ENCODE measurements at regions not wholly inside any gene's neighbourhood (a gene's known extent, or its start where the extent isn't known, plus 50 kb on each side); places are given as distances from the start of the nearest gene placed in this dataset.

- no peak overlapping the region for H3K4me2 ChIP-seq
- FAIRE-seq (peak; percentile 36), DNase-seq (ENCODE audit: low read depth in 1 of 2, low spot score in 1 of 2) (no peak), ATAC-seq (no peak)
- no peak overlapping the region for H3K4me3 ChIP-seq
- H3K9me3 ChIP-seq = no peaks in the 10 kb centered on the region
- ChIA-PET CTCF (no interaction called here), POLR2A (no interaction called here)
- H3K27ac ChIP-seq = no peak overlapping the region
- WGBS (ENCODE audit: missing lambda C conversion rate) = 95% methylated on average over 1 of the region's 1 CpG
- TF ChIP-seq KDM1A (IDR thresholded peaks at IDR 0.05; ENCODE audit: low read depth) (no peak), CBX8 (IDR thresholded peaks at IDR 0.05) (no peak), CHD4 (IDR thresholded peaks at IDR 0.05; ENCODE audit: borderline replicate concordance) (no peak), JUNB (IDR thresholded peaks at IDR 0.05) (no peak), CHD2 (IDR thresholded peaks at IDR 0.05; ENCODE audit: low read length, partially characterized antibody) (no peak), EHF (CRISPR knock-in tag; IDR thresholded peaks at IDR 0.05) (no peak), MAFK (IDR thresholded peaks at IDR 0.05; ENCODE audit: partially characterized antibody) (no peak), ESRRA (IDR thresholded peaks at IDR 0.05; ENCODE audit: borderline replicate concordance, low read length) (no peak), CBX2 (IDR thresholded peaks at IDR 0.05; ENCODE audit: borderline replicate concordance, low read depth) (no peak), POLR2AphosphoS2 (conservative IDR thresholded peaks at IDR 0.05; ENCODE audit: low read length) (no peak), NR3C1 (IDR thresholded peaks at IDR 0.05) (no peak), ZFP36 (IDR thresholded peaks at IDR 0.05; ENCODE audit: borderline replicate concordance, partially characterized antibody) (no peak), TP53 (CRISPR knock-in tag; IDR thresholded peaks at IDR 0.05) (no peak), HOXB13 (CRISPR knock-in tag; IDR thresholded peaks at IDR 0.05; ENCODE audit: low read depth) (no peak), FOSB (CRISPR knock-in tag; IDR thresholded peaks at IDR 0.05) (no peak), HOXB5 (CRISPR knock-in tag; IDR thresholded peaks at IDR 0.05) (no peak)
- TF ChIP-seq, protein P1, sequence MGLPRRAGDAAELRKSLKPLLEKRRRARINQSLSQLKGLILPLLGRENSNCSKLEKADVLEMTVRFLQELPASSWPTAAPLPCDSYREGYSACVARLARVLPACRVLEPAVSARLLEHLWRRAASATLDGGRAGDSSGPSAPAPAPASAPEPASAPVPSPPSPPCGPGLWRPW (IDR thresholded peaks at IDR 0.05) = no peak
- H3K4me1 ChIP-seq = peaks cover 18% of the 10 kb centered on the region
Measured at GRCh38 chr7:17552952-17553351, 254.5 kb downstream of the AHR start.

DNA sequence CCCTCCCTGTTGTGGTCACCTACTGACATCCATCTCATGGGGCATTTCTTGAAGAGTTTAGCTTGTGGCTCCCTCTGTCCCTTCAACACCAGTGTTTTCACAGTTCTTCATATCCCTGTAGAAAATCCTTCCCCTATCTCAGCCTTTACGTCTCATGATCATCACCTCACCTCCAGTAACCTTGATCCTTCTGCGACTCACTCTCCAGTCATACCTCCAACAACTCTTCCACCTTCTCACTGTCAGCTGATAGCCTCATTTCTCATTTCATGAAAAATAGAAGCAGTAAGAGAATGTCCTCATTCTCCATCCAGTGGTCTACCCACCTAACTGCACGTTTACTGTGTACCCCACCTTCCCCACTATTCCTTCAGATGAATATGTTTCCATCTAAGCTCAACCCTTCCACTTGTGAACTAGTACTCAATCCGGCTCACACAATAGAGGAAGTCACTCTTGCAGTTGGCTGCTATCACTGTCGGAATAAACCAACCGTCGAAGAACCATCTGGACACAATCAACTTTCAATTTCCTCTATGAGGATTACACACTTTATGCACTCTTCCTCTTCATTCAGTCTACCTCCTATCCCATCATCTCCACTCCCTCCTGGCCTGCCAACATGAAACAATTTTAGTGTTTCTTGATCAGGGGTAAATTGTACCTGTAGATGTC, 256.0 kb downstream of the AHR start:
- Histone ChIP-seq H3K4me3 (no peak overlapping the region), H3K4me2 (no peak overlapping the region), H3K9me3 (no peaks in the 10 kb centered on the region), H3K27ac (no peak overlapping the region), H3K4me1 (peaks cover 29% of the 10 kb centered on the region)
- POLR2A ChIA-PET = no interaction called here
- WGBS (ENCODE audit: missing lambda C conversion rate) = 96% methylated on average over 7 of the region's 7 CpGs
- TF ChIP-seq RARB (CRISPR knock-in tag; IDR thresholded peaks at IDR 0.05) (no peak), BCL3 (IDR thresholded peaks at IDR 0.05) (no peak), EHMT2 (IDR thresholded peaks at IDR 0.05; ENCODE audit: low read depth) (no peak), BHLHE40 (IDR thresholded peaks at IDR 0.05; ENCODE audit: low read depth, low read length) (no peak), E2F6 (IDR thresholded peaks at IDR 0.05; ENCODE audit: borderline replicate concordance, low read depth) (no peak)
- DNase-seq (ENCODE audit: low read depth in 1 of 2, low spot score in 1 of 2) = no peak
- CTCF ChIA-PET = interaction anchor here (0.6 to 1.9 kb wide), 4 partner anchors 29 to 637 kb away, joined by 3 to 6 read pairs (median 3); no protein-coding TSS in a partner anchor
- no peak for FAIRE-seq
- no peak for ATAC-seq

GRCh38 chr7:17556247-17556956, 257.9 kb downstream of the AHR start:
- Histone ChIP-seq H3K27ac (peak overlapping the region; percentile 63 to 77), H3K4me1 (peaks cover 45% of the 10 kb centered on the region), H3K4me3 (no peak overlapping the region), H3K9me3 (no peaks in the 10 kb centered on the region), H3K4me2 (no peak overlapping the region; the same call in 2 of the 3 replicates)
- FAIRE-seq (no peak), DNase-seq (ENCODE audit: low read depth in 1 of 2, low spot score in 1 of 2) (no peak), ATAC-seq (no peak)
- ChIA-PET CTCF (interaction anchor here (1.0 to 1.9 kb wide), 4 partner anchors 31 to 573 kb away, joined by 3 to 6 read pairs (median 4); no protein-coding TSS in a partner anchor), POLR2A (interaction anchor here (0.8 kb wide), 2 partner anchors 123 to 428 kb away, joined by 3 to 7 read pairs; no protein-coding TSS in a partner anchor)
- 95% methylated on average over 1 of the region's 1 CpG for WGBS (ENCODE audit: missing lambda C conversion rate)
- TF ChIP-seq, protein P2, sequence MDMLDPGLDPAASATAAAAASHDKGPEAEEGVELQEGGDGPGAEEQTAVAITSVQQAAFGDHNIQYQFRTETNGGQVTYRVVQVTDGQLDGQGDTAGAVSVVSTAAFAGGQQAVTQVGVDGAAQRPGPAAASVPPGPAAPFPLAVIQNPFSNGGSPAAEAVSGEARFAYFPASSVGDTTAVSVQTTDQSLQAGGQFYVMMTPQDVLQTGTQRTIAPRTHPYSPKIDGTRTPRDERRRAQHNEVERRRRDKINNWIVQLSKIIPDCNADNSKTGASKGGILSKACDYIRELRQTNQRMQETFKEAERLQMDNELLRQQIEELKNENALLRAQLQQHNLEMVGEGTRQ (IDR thresholded peaks at IDR 0.05) = no peak
- TF ChIP-seq, protein P3, sequence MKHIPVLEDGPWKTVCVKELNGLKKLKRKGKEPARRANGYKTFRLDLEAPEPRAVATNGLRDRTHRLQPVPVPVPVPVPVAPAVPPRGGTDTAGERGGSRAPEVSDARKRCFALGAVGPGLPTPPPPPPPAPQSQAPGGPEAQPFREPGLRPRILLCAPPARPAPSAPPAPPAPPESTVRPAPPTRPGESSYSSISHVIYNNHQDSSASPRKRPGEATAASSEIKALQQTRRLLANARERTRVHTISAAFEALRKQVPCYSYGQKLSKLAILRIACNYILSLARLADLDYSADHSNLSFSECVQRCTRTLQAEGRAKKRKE (CRISPR knock-in tag; IDR thresholded peaks at IDR 0.05; ENCODE audit: low read depth) = no peak
- no peak for TF ChIP-seq MYC (IDR thresholded peaks at IDR 0.05; ENCODE audit: borderline replicate concordance, low read length)
- no peak for TF ChIP-seq POLR2A (IDR thresholded peaks at IDR 0.05; ENCODE audit: low read length)
- TF ChIP-seq NFE2L2 (conservative IDR thresholded peaks at IDR 0.05; ENCODE audit: low read length) = no peak
- no peak for TF ChIP-seq CBX8 (IDR thresholded peaks at IDR 0.05)
- no peak for TF ChIP-seq GATA3 (IDR thresholded peaks at IDR 0.05; ENCODE audit: borderline replicate concordance)
- TF ChIP-seq FOSB (CRISPR knock-in tag; IDR thresholded peaks at IDR 0.05) = no peak
- no peak for TF ChIP-seq POLR2AphosphoS2 (conservative IDR thresholded peaks at IDR 0.05; ENCODE audit: low read length)
- no peak for TF ChIP-seq HOXA7 (CRISPR knock-in tag; IDR thresholded peaks at IDR 0.05)
- TF ChIP-seq RCOR1 (IDR thresholded peaks at IDR 0.05; ENCODE audit: low read depth, low read length) = no peak
- no peak for TF ChIP-seq CHD2 (IDR thresholded peaks at IDR 0.05; ENCODE audit: low read length, partially characterized antibody)
- no peak for TF ChIP-seq PHF8 (IDR thresholded peaks at IDR 0.05; ENCODE audit: borderline replicate concordance, low read depth)
- no peak for TF ChIP-seq HEYL (CRISPR knock-in tag; IDR thresholded peaks at IDR 0.05)
- no peak for TF ChIP-seq BHLHE40 (IDR thresholded peaks at IDR 0.05; ENCODE audit: low read depth, low read length)
